Esophagus squamous epithelium (tissue), 5 donors: ENCODE measurements at regions not wholly inside any gene's neighbourhood (a gene's known extent, or its start where the extent isn't known, plus 50 kb on each side); places are given as distances from the start of the nearest gene placed in this dataset.

Experiments
- DNase-seq: peaks from one replicate; lab custom pipeline; 2025; lab: John Stamatoyannopoulos, UW
- H3K27ac ChIP-seq, 4 donors: fragments of 200-600 bp; sonication (generic); one replicate each; pipeline ENCODE4 v1.5.1; 2016 to 2019; ENCODE audit warnings: mild to moderate bottlenecking in 1 of 4
- H3K27me3 ChIP-seq, 4 donors: fragments of 200-600 bp; sonication (generic); 1 replicate in 3 of 4; 2 replicates in 1 of 4; pipeline versions ENCODE4 v1.5.1 to v1.6.0; 2017 to 2021; ENCODE audit warnings: antibody characterized with exemption in 1 of 4
- H3K36me3 ChIP-seq, 3 donors: fragments of 200-600 bp; sonication (generic); one replicate each; pipeline ENCODE4 v1.5.1; 2016 to 2019
- H3K4me1 ChIP-seq, 3 donors: fragments of 200-600 bp; sonication (generic); one replicate each; pipeline ENCODE4 v1.5.1; 2017 to 2019
- H3K4me3 ChIP-seq, 4 donors: fragments of 200-600 bp; sonication (generic); 1 replicate in 3 of 4; 2 replicates in 1 of 4; pipeline ENCODE4 v1.5.1; 2016 to 2019; ENCODE audit warnings: mild to moderate bottlenecking in 2 of 4, moderate library complexity in 1 of 4
- H3K9me3 ChIP-seq, 3 donors: fragments of 200-600 bp; sonication (generic); one replicate each; pipeline ENCODE4 v1.5.1; 2016 to 2019
- POLR2A ChIP-seq, 4 donors: fragments of 450-650 bp; IDR thresholded peaks; one replicate each; pipeline ENCODE4 v1.6.1; 2017; ENCODE audit warnings: antibody characterized with exemption in 4 of 4, mild to moderate bottlenecking in 4 of 4, moderate library complexity in 3 of 4
- WGBS, 2 donors: methylation state at CpG; one replicate each; pipeline ENCODE4 v1.1.5; 2018; 5-methylcytosine and 5-hydroxymethylcytosine counted together
- intact Hi-C: fragments of 100-400 bp; cut with DNase I; formaldehyde crosslinking; loops from one replicate; pipeline ENCODE4 v1.15.0; 2022
- TF ChIP-seq, protein P1 (sequence below), 6 experiments: fragments of 450-650 bp in 4 of 6; fragments of 200-600 bp in 2 of 6; sonication (generic) in 2 of 6; IDR thresholded peaks; one replicate each; pipeline ENCODE4 v1.5.1; 2016 to 2019; ENCODE audit warnings: antibody characterized with exemption in 6 of 6, mild to moderate bottlenecking in 4 of 6, moderate library complexity in 4 of 6
- donor health status: DM: yes; HTN: yes; CAD: no.

DNA sequence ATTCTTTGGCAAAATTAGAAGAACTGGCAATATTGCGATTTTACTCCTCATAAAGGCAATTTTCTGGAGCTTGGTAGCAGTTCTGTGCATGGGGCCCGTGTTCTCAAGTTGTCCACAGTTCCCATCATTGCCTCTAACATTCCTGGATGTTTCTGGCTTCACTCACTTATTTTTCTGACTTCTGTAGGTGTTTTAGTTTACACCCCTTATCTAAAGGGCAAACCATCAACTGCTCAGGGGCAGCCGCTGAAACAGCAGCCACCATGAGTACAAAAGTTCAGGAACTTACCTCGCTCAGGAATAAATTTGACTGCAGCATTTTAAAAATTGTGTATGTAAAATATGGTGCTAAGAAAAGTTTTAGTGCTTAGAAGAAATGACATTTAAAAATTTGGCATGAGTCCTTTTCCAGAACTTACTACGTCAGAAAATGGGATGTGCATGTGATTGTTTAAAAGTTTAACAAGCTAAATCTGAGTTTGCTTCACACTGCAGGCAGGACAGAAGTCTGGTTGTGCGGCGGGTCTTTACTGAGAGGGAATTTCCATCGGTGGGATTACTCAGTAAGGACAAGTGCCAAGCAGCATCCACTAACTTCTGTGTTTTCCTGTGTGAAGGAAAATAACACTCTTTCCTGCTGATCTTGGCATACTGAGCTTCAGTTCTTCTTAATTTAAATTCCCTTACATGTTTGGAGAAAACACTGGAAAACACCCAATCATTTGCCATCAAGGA, 261.7 kb downstream of the MAT2B start:
- TF ChIP-seq POLR2A (IDR thresholded peaks at IDR 0.05): no peak
- TF ChIP-seq, protein P1, sequence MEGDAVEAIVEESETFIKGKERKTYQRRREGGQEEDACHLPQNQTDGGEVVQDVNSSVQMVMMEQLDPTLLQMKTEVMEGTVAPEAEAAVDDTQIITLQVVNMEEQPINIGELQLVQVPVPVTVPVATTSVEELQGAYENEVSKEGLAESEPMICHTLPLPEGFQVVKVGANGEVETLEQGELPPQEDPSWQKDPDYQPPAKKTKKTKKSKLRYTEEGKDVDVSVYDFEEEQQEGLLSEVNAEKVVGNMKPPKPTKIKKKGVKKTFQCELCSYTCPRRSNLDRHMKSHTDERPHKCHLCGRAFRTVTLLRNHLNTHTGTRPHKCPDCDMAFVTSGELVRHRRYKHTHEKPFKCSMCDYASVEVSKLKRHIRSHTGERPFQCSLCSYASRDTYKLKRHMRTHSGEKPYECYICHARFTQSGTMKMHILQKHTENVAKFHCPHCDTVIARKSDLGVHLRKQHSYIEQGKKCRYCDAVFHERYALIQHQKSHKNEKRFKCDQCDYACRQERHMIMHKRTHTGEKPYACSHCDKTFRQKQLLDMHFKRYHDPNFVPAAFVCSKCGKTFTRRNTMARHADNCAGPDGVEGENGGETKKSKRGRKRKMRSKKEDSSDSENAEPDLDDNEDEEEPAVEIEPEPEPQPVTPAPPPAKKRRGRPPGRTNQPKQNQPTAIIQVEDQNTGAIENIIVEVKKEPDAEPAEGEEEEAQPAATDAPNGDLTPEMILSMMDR (IDR thresholded peaks at IDR 0.05): no peak
- Histone ChIP-seq H3K4me3 (no peak overlapping the region), H3K9me3 (no peaks in the 10 kb centered on the region), H3K27ac (no peak overlapping the region), H3K4me1 (no peaks in the 10 kb centered on the region), H3K36me3 (no peaks in the 10 kb centered on the region), H3K27me3 (no peaks in the 10 kb centered on the region)
- WGBS, 2 donors: 59 to 65% methylated on average over 8 of the region's 8 CpGs
- DNase-seq: no peak
- intact Hi-C loops: no loop called here

DNA sequence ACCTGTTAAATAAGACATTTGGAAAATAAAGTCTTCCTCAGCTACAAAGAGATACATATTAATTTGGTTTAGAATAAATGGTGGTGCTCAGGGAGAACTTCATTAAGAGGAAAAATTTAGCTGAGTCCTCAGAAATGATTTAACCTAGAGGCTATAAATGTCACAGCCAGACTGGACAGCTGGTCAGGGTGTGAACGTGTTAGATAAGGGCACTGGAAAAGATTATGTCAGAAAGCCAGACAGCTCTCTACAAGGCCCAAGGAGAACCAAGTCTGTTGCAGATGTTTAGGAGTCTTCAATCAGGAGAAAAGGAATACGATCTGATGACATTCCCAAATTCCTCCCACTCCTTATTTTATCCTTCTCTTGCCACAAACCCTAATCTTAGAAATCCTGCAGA, 265.2 kb downstream of the MAT2B start:
- intact Hi-C loops: no loop called here
- Histone ChIP-seq H3K27me3 (no peaks in the 10 kb centered on the region), H3K36me3 (no peaks in the 10 kb centered on the region), H3K9me3 (no peaks in the 10 kb centered on the region), H3K27ac (no peak overlapping the region), H3K4me3 (no peak overlapping the region), H3K4me1 (no peaks in the 10 kb centered on the region)
- TF ChIP-seq, protein P1 (IDR thresholded peaks at IDR 0.05): no peak
- no peak for TF ChIP-seq POLR2A (IDR thresholded peaks at IDR 0.05)
- 52 to 63% methylated on average over 2 of the region's 2 CpGs for WGBS, 2 donors
- no peak for DNase-seq

DNA sequence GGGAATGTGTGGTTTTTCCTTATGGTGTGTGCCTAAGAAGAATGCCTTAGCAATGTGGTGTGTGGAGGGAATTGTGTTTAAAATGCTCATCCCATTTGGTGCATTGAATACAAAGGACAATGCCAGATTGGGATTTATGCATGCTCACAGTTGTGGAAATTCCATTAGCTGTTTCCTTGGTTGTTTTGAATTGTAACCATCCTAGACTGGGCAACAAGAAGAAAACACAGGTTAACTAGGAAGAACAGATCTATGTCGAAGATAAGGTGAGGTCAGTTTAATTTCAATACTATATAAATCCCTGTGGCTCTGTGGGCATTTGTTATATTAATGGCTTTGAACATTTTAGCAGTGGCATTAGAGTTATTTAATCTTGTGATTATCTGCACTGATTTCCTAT, 266.8 kb downstream of the MAT2B start:
- Histone ChIP-seq H3K4me3 (no peak overlapping the region), H3K36me3 (no peaks in the 10 kb centered on the region), H3K27ac (no peak overlapping the region), H3K4me1 (no peaks in the 10 kb centered on the region), H3K9me3 (no peaks in the 10 kb centered on the region), H3K27me3 (no peaks in the 10 kb centered on the region)
- 67 to 79% methylated on average over 1 of the region's 1 CpG for WGBS, 2 donors
- intact Hi-C loops: no loop called here
- no peak for DNase-seq
- TF ChIP-seq, protein P1 (IDR thresholded peaks at IDR 0.05): no peak
- TF ChIP-seq POLR2A (IDR thresholded peaks at IDR 0.05): no peak

DNA sequence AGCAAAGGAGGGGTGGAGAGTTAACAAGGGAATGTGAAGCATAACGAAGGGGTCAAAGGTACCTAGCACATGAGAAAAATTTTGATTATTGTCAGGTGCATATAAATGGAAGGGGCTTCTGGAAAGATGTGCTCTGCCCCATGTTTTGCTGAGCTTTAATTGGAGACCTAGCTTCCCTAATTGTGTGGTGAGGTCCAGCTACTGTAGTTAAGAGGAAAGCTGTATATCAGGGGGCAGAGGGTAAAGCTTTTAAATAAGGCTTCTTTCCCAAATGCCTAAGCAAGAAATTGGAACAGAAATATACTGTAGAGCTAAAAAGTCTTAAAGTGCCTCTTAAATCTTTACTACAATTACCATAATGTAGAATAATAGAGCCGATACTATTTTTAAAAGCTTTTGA, 267.2 kb downstream of the MAT2B start:
- WGBS, 2 donors: 79 to 83% methylated on average over 2 of the region's 2 CpGs
- intact Hi-C loops: no loop called here

DNA sequence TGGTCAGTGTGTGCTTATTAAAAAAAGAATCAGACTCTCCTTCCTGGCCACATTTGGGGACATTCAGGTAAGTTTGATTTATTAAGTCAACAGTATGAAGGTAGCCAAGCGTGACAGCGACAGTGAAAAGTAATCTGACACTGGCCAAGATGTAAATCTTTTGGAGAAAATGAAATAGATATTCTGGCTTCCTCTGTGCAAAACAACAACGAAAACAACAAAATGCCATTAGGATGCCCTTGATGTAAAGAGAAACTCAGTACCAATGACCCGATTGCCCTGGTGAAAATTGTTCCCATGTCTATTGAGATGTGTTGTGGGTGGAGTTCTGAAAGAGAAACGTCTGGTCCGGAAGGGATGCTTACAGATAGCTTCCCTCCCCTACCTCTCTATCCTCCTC, 267.8 kb downstream of the MAT2B start:
- no peaks in the 10 kb centered on the region for H3K27me3 ChIP-seq
- 54 to 62% methylated on average over 6 of the region's 6 CpGs for WGBS, 2 donors

More for the DNA sequence above, 267.2 kb downstream of the MAT2B start:
- no peak for TF ChIP-seq POLR2A (IDR thresholded peaks at IDR 0.05)
- TF ChIP-seq, protein P1 (IDR thresholded peaks at IDR 0.05): no peak
- Histone ChIP-seq H3K36me3 (no peaks in the 10 kb centered on the region), H3K4me3 (no peak overlapping the region), H3K4me1 (no peaks in the 10 kb centered on the region), H3K9me3 (no peaks in the 10 kb centered on the region), H3K27ac (no peak overlapping the region), H3K27me3 (no peaks in the 10 kb centered on the region)
- no peak for DNase-seq

More for the DNA sequence above, 267.8 kb downstream of the MAT2B start:
- no peaks in the 10 kb centered on the region for H3K36me3 ChIP-seq
- no peak overlapping the region for H3K27ac ChIP-seq
- H3K9me3 ChIP-seq: no peaks in the 10 kb centered on the region
- H3K4me3 ChIP-seq: no peak overlapping the region
- intact Hi-C loops: no loop called here
- TF ChIP-seq, protein P1 (IDR thresholded peaks at IDR 0.05): no peak
- no peak for TF ChIP-seq POLR2A (IDR thresholded peaks at IDR 0.05)
- H3K4me1 ChIP-seq: no peaks in the 10 kb centered on the region
- DNase-seq: no peak
